GM19467 (cell line): ENCODE measurements at regions not wholly inside any gene's neighbourhood (a gene's known extent, or its start where the extent isn't known, plus 50 kb on each side); places are given as distances from the start of the nearest gene placed in this dataset.

Experiments used
- ATAC-seq: cut with Tn5 transposase; IDR thresholded peaks from one replicate; pipeline ENCODE4 v1.9.1; 2021; ENCODE audit warnings: mild to moderate bottlenecking, moderate library complexity; ENCODE audit not compliant: unreplicated experiment

GRCh38 chr12:97408363-97408762 is 54.2 kb upstream of the RMST start:
- ATAC-seq: no peak

- no peak for ATAC-seq
Observed at GRCh38 chr12:97411341-97411740, 51.3 kb upstream of the RMST start.
